ENCODE measurements at regions not wholly inside any gene's neighbourhood (a gene's known extent, or its start where the extent isn't known, plus 50 kb on each side); places are given as distances from the start of the nearest gene placed in this dataset.

GRCh38 chr2:113809076-113809736 lies 52.8 kb upstream of the SLC35F5 start:
- TF ChIP-seq BHLHE40 (IDR thresholded peaks at IDR 0.05; ENCODE audit: borderline replicate concordance) (no peak), SUZ12 (IDR thresholded peaks at IDR 0.05) (no peak), NFRKB (IDR thresholded peaks at IDR 0.05) (no peak), SP1 (IDR thresholded peaks at IDR 0.05) (no peak), FOXM1 (IDR thresholded peaks at IDR 0.05; ENCODE audit: borderline replicate concordance) (no peak), ZNF384 (IDR thresholded peaks at IDR 0.05) (no peak), TARDBP (IDR thresholded peaks at IDR 0.05) (no peak), ARNT (IDR thresholded peaks at IDR 0.05) (no peak)
- TF ChIP-seq, protein P1, sequence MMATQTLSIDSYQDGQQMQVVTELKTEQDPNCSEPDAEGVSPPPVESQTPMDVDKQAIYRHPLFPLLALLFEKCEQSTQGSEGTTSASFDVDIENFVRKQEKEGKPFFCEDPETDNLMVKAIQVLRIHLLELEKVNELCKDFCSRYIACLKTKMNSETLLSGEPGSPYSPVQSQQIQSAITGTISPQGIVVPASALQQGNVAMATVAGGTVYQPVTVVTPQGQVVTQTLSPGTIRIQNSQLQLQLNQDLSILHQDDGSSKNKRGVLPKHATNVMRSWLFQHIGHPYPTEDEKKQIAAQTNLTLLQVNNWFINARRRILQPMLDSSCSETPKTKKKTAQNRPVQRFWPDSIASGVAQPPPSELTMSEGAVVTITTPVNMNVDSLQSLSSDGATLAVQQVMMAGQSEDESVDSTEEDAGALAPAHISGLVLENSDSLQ (IDR thresholded peaks at IDR 0.05) = no peak

Measured in HEK293T (cell line).